ENCODE measurements at regions not wholly inside any gene's neighbourhood (a gene's known extent, or its start where the extent isn't known, plus 50 kb on each side); places are given as distances from the start of the nearest gene placed in this dataset.

DNA sequence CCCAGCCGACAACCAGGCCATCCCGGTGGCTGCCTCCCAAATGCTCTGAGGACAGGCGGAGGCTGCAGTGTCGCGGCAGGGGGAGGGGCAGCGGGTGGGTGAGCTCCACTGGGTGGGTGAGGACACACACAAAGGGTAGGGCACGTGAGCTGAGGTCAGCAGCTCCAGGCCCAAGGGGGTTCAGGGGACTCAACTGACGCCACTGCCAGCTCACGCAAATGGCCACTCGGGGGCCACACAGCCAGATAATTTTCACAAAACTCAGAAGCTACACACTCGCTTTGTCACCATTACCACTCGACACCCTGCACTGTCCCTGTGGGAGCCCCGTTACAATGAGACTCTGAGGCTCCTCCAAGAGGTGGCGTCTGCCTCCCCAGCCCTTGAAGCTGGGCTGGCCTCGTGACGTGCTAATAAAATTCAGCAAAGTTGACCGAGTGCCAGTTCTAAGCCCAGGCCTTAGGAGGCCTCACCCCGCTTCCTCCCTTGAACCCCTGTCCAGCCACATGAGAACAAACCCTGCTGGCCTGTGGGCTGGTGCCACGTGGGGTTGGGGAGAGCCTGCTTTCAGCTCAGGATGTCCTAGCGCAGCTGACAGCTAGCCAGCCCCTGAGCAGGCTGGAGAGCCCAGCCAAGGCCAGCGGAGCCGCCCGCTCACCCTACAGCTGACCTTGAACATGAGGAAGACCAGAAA, 56.9 kb downstream of the RMI2 start:
- TF ChIP-seq, protein P1, sequence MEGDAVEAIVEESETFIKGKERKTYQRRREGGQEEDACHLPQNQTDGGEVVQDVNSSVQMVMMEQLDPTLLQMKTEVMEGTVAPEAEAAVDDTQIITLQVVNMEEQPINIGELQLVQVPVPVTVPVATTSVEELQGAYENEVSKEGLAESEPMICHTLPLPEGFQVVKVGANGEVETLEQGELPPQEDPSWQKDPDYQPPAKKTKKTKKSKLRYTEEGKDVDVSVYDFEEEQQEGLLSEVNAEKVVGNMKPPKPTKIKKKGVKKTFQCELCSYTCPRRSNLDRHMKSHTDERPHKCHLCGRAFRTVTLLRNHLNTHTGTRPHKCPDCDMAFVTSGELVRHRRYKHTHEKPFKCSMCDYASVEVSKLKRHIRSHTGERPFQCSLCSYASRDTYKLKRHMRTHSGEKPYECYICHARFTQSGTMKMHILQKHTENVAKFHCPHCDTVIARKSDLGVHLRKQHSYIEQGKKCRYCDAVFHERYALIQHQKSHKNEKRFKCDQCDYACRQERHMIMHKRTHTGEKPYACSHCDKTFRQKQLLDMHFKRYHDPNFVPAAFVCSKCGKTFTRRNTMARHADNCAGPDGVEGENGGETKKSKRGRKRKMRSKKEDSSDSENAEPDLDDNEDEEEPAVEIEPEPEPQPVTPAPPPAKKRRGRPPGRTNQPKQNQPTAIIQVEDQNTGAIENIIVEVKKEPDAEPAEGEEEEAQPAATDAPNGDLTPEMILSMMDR (conservative IDR thresholded peaks at IDR 0.05 in 1 of 2, IDR thresholded peaks at IDR 0.05 in 1 of 2; ENCODE audit: extremely low read depth in 1 of 2, insufficient read depth in 1 of 2, low read depth in 1 of 2, low read length in 2 of 2): no peak
- no peak for TF ChIP-seq EZH2 (IDR thresholded peaks at IDR 0.05; ENCODE audit: borderline replicate concordance, low read length)

Measured in mammary epithelial cell (primary cell).